IMR-90 (cell line): ENCODE measurements at regions not wholly inside any gene's neighbourhood (a gene's known extent, or its start where the extent isn't known, plus 50 kb on each side); places are given as distances from the start of the nearest gene placed in this dataset.

Experiments
- ATAC-seq: fragments of 200-7000 bp; cut with Tn5 transposase; 2 replicates; pipeline ENCODE4 v1.9.1; 2020; ENCODE audit warnings: low read depth, mild to moderate bottlenecking, moderate library complexity
- BruUV-seq: library from RNA; stranded (reverse); fragments of 400-500 nt; replicated peaks from 2 replicates; lab custom pipeline; 2021; lab: Mats Ljungman, UMichigan
- CTCF ChIA-PET: fragments of 300-600 bp; formaldehyde crosslinking; extraction: SDS; loops from one replicate; lab custom pipeline; 2021; ENCODE audit warnings: antibody characterized with exemption; lab: Yijun Ruan, JAX
- POLR2A ChIA-PET: fragments of 300-600 bp; sonication (Branson Sonifier 250); formaldehyde crosslinking; loops from one replicate; lab custom pipeline; 2022; ENCODE audit warnings: antibody characterized with exemption; ENCODE audit not compliant: unreplicated experiment; lab: Charles Lee
- DNase-seq: peaks from one replicate; pipeline ENCODE4 v3.0.0; 2013
- H2AFZ ChIP-seq: replicated peaks from 2 replicates; pipeline ENCODE3; 2013; ENCODE audit warnings: low read length, mild to moderate bottlenecking; ENCODE audit not compliant: poor library complexity
- H2AK5ac ChIP-seq: 2 replicates; pipeline ENCODE4 v1.6.1; 2013; ENCODE audit warnings: low read depth, low read length, inconsistent platforms
- H2AK9ac ChIP-seq: replicated peaks from 2 replicates; pipeline ENCODE3; 2013; ENCODE audit warnings: mild to moderate bottlenecking, low read depth, low read length, moderate library complexity; ENCODE audit not compliant: poor library complexity
- H2BK120ac ChIP-seq: 2 replicates; pipeline ENCODE4 v1.6.1; 2013; ENCODE audit warnings: low read depth, low read length, inconsistent platforms
- H2BK15ac ChIP-seq: 3 replicates; pipeline ENCODE4 v1.6.1; 2013; ENCODE audit warnings: low read depth, low read length, inconsistent platforms
- H2BK20ac ChIP-seq: 2 replicates; pipeline ENCODE4 v1.6.1; 2013; ENCODE audit warnings: low read depth, mild to moderate bottlenecking, inconsistent platforms, low read length, moderate library complexity
- H2BK5ac ChIP-seq: 2 replicates; pipeline ENCODE4 v1.6.1; 2013; ENCODE audit warnings: mild to moderate bottlenecking, low read depth, low read length, inconsistent platforms; ENCODE audit not compliant: poor library complexity, severe bottlenecking
- H3K14ac ChIP-seq: replicated peaks from 2 replicates; pipeline ENCODE4 v1.6.1; 2013; ENCODE audit warnings: low read depth, low read length, inconsistent platforms
- H3K18ac ChIP-seq: 2 replicates; pipeline ENCODE4 v1.6.1; 2013; ENCODE audit warnings: low read depth, low read length, control low read depth
- H3K23ac ChIP-seq: 2 replicates; pipeline ENCODE4 v1.6.1; 2013; ENCODE audit warnings: low read depth, low read length, inconsistent platforms
- H3K27ac ChIP-seq: 2 replicates; pipeline ENCODE4 v1.5.1; 2013; ENCODE audit warnings: mild to moderate bottlenecking, control low read depth, low read length; ENCODE audit not compliant: insufficient read depth
- H3K27me3 ChIP-seq: 2 replicates; pipeline ENCODE4 v1.6.1; 2013; ENCODE audit warnings: low read length; ENCODE audit not compliant: control insufficient read depth, insufficient read depth
- H3K36me3 ChIP-seq: 2 replicates; pipeline ENCODE4 v1.6.1; 2013; ENCODE audit warnings: low read length, mixed read lengths; ENCODE audit not compliant: control insufficient read depth, insufficient read depth
- H3K4ac ChIP-seq: 2 replicates; pipeline ENCODE4 v1.6.1; 2013; ENCODE audit warnings: low read depth, low read length, inconsistent platforms
- H3K4me1 ChIP-seq: 2 replicates; pipeline ENCODE4 v1.6.1; 2013; ENCODE audit warnings: low read length, mixed read lengths; ENCODE audit not compliant: control insufficient read depth, insufficient read depth
- H3K4me2 ChIP-seq: 2 replicates; pipeline ENCODE4 v1.6.1; 2013; ENCODE audit warnings: low read depth, mild to moderate bottlenecking, control low read depth, low read length, moderate library complexity
- H3K4me3 ChIP-seq: 2 replicates; pipeline ENCODE4 v1.5.1; 2013; ENCODE audit warnings: low read depth, mild to moderate bottlenecking, control low read depth, low read length, moderate library complexity; ENCODE audit not compliant: insufficient read depth
- H3K56ac ChIP-seq: 2 replicates; pipeline ENCODE4 v1.6.1; 2013; ENCODE audit warnings: low read length, inconsistent platforms; ENCODE audit not compliant: insufficient read depth; ENCODE audit errors: extremely low read depth
- H3K79me1 ChIP-seq, 2 experiments: 2 replicates each; pipeline ENCODE4 v1.6.1; 2013; ENCODE audit warnings: low read length in 2 of 2, inconsistent platforms in 1 of 2, low read depth in 1 of 2
- H3K9ac ChIP-seq: 2 replicates; pipeline ENCODE4 v1.6.1; 2013; ENCODE audit warnings: low read depth, low read length, control low read depth
- H3K9me1 ChIP-seq: 2 replicates; pipeline ENCODE4 v1.6.1; 2013; ENCODE audit warnings: low read length, inconsistent platforms; ENCODE audit not compliant: insufficient read depth
- H3K9me3 ChIP-seq: 2 replicates; pipeline ENCODE4 v1.6.1; 2013; ENCODE audit warnings: low read length; ENCODE audit not compliant: control insufficient read depth, insufficient read depth
- H4K20me1 ChIP-seq: 2 replicates; pipeline ENCODE4 v1.6.1; 2013; ENCODE audit warnings: low read length, inconsistent platforms; ENCODE audit not compliant: insufficient read depth
- H4K5ac ChIP-seq: 2 replicates; pipeline ENCODE4 v1.6.1; 2013; ENCODE audit warnings: mild to moderate bottlenecking, low read depth, low read length, control low read depth
- H4K8ac ChIP-seq, 2 experiments: 2 replicates each; pipeline ENCODE4 v1.6.1; 2013; ENCODE audit warnings: low read depth in 2 of 2, low read length in 2 of 2, control low read depth in 1 of 2, inconsistent platforms in 1 of 2
- H4K91ac ChIP-seq: 2 replicates; pipeline ENCODE4 v1.6.1; 2013; ENCODE audit warnings: low read depth, low read length, inconsistent platforms; ENCODE audit not compliant: insufficient read depth
- BHLHE40 ChIP-seq: fragments of 150-350 bp; IDR thresholded peaks from 2 replicates; pipeline ENCODE4 v1.6.1; 2016; ENCODE audit warnings: mild to moderate bottlenecking, low read depth, low read length
- FOS ChIP-seq: fragments of 150-350 bp; IDR thresholded peaks from 2 replicates; pipeline ENCODE4 v1.6.1; 2016; ENCODE audit warnings: low read depth, low read length
- WGBS, 2 experiments: methylation state at CpG; one replicate each; pipeline versions ENCODE4 v1.1.5 to v1.1.7; 2013; ENCODE audit warnings: missing lambda C conversion rate in 2 of 2; ENCODE audit not compliant: insufficient read length in 1 of 2; ENCODE audit errors: extremely low coverage in 2 of 2; 5-methylcytosine and 5-hydroxymethylcytosine counted together
- dilution Hi-C: fragments of 300-500 bp; cut with HindIII; formaldehyde crosslinking; loops from one replicate; pipeline ENCODE4 v1.14.3; 2018; ENCODE audit warnings: low sequenced_read_pairs; ENCODE audit not compliant: unreplicated experiment
- in situ Hi-C: fragments of 300-500 bp; cut with MboI; formaldehyde crosslinking; loops from 3 replicates; pipeline ENCODE4 v1.14.3; 2019; ENCODE audit warnings: low sequenced_read_pairs, inconsistent platforms, mixed read lengths
- intact Hi-C: fragments of 100-400 bp; cut with micrococcal nuclease; formaldehyde crosslinking; loops from 2 replicates; pipeline ENCODE4 v1.10.0; 2022
- TF ChIP-seq, protein P1 (sequence below): conservative IDR thresholded peaks from 2 replicates; pipeline ENCODE4 v1.5.1; 2012; ENCODE audit warnings: mild to moderate bottlenecking, low read depth, low read length, improper control_type of control experiment

DNA sequence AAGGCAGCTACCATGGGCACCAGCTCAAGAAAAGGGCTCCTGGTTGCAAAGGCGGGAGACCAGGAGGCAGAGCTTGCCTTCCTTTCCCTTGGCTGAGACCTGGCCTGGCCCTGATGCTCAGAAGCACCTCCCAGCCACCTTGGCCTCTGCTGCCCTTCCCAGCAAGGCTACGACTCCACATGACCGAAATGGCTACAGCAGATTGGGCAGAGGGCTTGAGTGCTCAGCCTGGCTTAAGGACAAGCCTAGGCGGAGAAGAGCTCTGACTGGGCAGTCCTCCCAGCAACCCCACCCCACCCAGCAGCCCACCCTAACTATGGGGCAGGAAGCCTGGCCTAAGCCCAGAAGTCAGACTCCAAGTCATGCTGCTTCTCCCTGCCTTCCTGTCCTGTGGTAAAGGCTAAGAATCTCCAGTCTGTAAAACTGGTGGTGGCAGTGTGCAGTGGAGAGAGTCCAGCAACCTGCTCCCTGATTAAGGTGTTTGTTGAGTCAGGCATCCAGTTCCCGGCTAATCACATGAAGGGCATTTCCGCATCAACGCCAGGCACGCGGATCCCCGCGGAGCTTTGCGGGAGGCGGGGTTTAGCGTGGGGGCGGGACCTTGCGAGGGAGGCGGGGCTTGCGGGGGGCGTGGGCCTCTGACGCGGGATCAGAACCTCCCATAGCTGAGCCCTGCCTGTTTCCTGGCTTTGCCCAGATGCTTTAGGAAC is 256.0 kb downstream of the BCL11A start:
- no peak overlapping the region for H3K23ac ChIP-seq
- no peaks in the 10 kb centered on the region for H3K4me1 ChIP-seq
- WGBS, 2 experiments: 83% methylated on average over 2 of the region's 21 CpGs; no CpG with 5 or more reads in 1 of the 2 experiments
- no peak overlapping the region for H4K8ac ChIP-seq
- H2BK20ac ChIP-seq: no peak overlapping the region
- no peak overlapping the region for H2AK9ac ChIP-seq
- H3K4me3 ChIP-seq: no peak overlapping the region
- no peak overlapping the region for H2BK15ac ChIP-seq
- no peak overlapping the region for H2BK5ac ChIP-seq
- in situ Hi-C loops (no loop called here), dilution Hi-C loops (no loop called here), intact Hi-C loops (no loop called here)
- no peaks in the 10 kb centered on the region for H4K20me1 ChIP-seq
- H4K5ac ChIP-seq: no peak overlapping the region
- no peak overlapping the region for H3K4me2 ChIP-seq
- H2AK5ac ChIP-seq: no peak overlapping the region
- no peaks in the 10 kb centered on the region for H3K27me3 ChIP-seq
- H2AFZ ChIP-seq: no peak overlapping the region
- no peak overlapping the region for H2BK120ac ChIP-seq
- ChIA-PET CTCF (no interaction called here), POLR2A (no interaction called here)
- H3K9ac ChIP-seq: no peak overlapping the region
- H3K9me3 ChIP-seq: no peaks in the 10 kb centered on the region; the same call in 1 of the 2 replicates
- H3K18ac ChIP-seq: no peak overlapping the region
- no peak overlapping the region for H3K27ac ChIP-seq
- H3K9me1 ChIP-seq: no peaks in the 10 kb centered on the region
- no peak overlapping the region for H4K91ac ChIP-seq
- no peak overlapping the region for H3K56ac ChIP-seq
- no peak overlapping the region for H3K14ac ChIP-seq
- no peak for DNase-seq
- BruUV-seq: no TSS peak
- no peaks in the 10 kb centered on the region for H3K36me3 ChIP-seq
- H3K4ac ChIP-seq: no peak overlapping the region
- ATAC-seq: no peak
- H3K79me1 ChIP-seq: no peaks in the 10 kb centered on the region
- TF ChIP-seq, protein P1, sequence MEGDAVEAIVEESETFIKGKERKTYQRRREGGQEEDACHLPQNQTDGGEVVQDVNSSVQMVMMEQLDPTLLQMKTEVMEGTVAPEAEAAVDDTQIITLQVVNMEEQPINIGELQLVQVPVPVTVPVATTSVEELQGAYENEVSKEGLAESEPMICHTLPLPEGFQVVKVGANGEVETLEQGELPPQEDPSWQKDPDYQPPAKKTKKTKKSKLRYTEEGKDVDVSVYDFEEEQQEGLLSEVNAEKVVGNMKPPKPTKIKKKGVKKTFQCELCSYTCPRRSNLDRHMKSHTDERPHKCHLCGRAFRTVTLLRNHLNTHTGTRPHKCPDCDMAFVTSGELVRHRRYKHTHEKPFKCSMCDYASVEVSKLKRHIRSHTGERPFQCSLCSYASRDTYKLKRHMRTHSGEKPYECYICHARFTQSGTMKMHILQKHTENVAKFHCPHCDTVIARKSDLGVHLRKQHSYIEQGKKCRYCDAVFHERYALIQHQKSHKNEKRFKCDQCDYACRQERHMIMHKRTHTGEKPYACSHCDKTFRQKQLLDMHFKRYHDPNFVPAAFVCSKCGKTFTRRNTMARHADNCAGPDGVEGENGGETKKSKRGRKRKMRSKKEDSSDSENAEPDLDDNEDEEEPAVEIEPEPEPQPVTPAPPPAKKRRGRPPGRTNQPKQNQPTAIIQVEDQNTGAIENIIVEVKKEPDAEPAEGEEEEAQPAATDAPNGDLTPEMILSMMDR: no peak
- no peak for TF ChIP-seq BHLHE40
- no peak for TF ChIP-seq FOS
